Activated T-helper 17 cell treated with anti-CD3 and anti-CD28 coated beads, Interleukin-2, amount 50 U/mL, for 72 hours (primary cell): ENCODE measurements at regions not wholly inside any gene's neighbourhood (a gene's known extent, or its start where the extent isn't known, plus 50 kb on each side); places are given as distances from the start of the nearest gene placed in this dataset.

Experiments used
- ATAC-seq: fragments of 150-1000 bp; cut with Tn5 transposase; replicated peaks from 2 replicates; pipeline ENCODE4 v1.10.0; 2021; ENCODE audit warnings: mild to moderate bottlenecking, moderate library complexity
- H3K27ac Mint-ChIP-seq: one replicate; pipeline ENCODE4 v1.8.0; 2022; ENCODE audit warnings: mixed read lengths
- H3K27me3 Mint-ChIP-seq: one replicate; pipeline ENCODE4 v1.8.0; 2022; ENCODE audit warnings: mixed read lengths
- H3K36me3 Mint-ChIP-seq: one replicate; pipeline ENCODE4 v1.8.0; 2022; ENCODE audit warnings: low read depth, mild to moderate bottlenecking, mixed read lengths
- H3K4me1 Mint-ChIP-seq: one replicate; pipeline ENCODE4 v1.8.0; 2022; ENCODE audit warnings: mixed read lengths
- H3K4me3 Mint-ChIP-seq: one replicate; pipeline ENCODE4 v1.8.0; 2022; ENCODE audit warnings: mild to moderate bottlenecking, mixed read lengths
- H3K9me3 Mint-ChIP-seq: one replicate; pipeline ENCODE4 v1.8.0; 2022; ENCODE audit warnings: mixed read lengths

- no peak for ATAC-seq
- Mint-ChIP-seq H3K27ac (no peak overlapping the region), H3K4me3 (no peak overlapping the region), H3K36me3 (no peaks in the 10 kb centered on the region), H3K27me3 (peaks cover 32% of the 10 kb centered on the region), H3K9me3 (no peaks in the 10 kb centered on the region), H3K4me1 (no peaks in the 10 kb centered on the region)
Observed at GRCh38 chr6:71179249-71179885, 109.2 kb upstream of the OGFRL1 start.

GRCh38 chr6:71181565-71181964, 107.0 kb upstream of the OGFRL1 start:
- H3K4me1 Mint-ChIP-seq = no peaks in the 10 kb centered on the region
- H3K4me3 Mint-ChIP-seq = no peak overlapping the region
- no peak overlapping the region for H3K27ac Mint-ChIP-seq
- H3K36me3 Mint-ChIP-seq = no peaks in the 10 kb centered on the region
- no peak for ATAC-seq
- no peaks in the 10 kb centered on the region for H3K9me3 Mint-ChIP-seq
- peaks cover 32% of the 10 kb centered on the region for H3K27me3 Mint-ChIP-seq

GRCh38 chr6:71187141-71187540, 101.5 kb upstream of the OGFRL1 start:
- Mint-ChIP-seq H3K4me1 (no peaks in the 10 kb centered on the region), H3K36me3 (no peaks in the 10 kb centered on the region), H3K9me3 (no peaks in the 10 kb centered on the region), H3K27me3 (peaks cover 13% of the 10 kb centered on the region), H3K27ac (no peak overlapping the region), H3K4me3 (no peak overlapping the region)
- no peak for ATAC-seq

GRCh38 chr6:71190809-71191208, 97.8 kb upstream of the OGFRL1 start:
- Mint-ChIP-seq H3K4me1 (no peaks in the 10 kb centered on the region), H3K36me3 (no peaks in the 10 kb centered on the region), H3K9me3 (no peaks in the 10 kb centered on the region), H3K4me3 (no peak overlapping the region), H3K27ac (no peak overlapping the region), H3K27me3 (no peaks in the 10 kb centered on the region)
- ATAC-seq = no peak

GRCh38 chr6:71194724-71195123, 93.9 kb upstream of the OGFRL1 start:
- Mint-ChIP-seq H3K27ac (no peak overlapping the region), H3K9me3 (no peaks in the 10 kb centered on the region), H3K36me3 (no peaks in the 10 kb centered on the region), H3K4me1 (no peaks in the 10 kb centered on the region), H3K4me3 (no peak overlapping the region), H3K27me3 (peaks cover 4% of the 10 kb centered on the region)
- ATAC-seq = no peak

GRCh38 chr6:71197267-71197666, 91.3 kb upstream of the OGFRL1 start:
- Mint-ChIP-seq H3K4me3 (no peak overlapping the region), H3K9me3 (no peaks in the 10 kb centered on the region), H3K27ac (no peak overlapping the region), H3K27me3 (peaks cover 4% of the 10 kb centered on the region), H3K4me1 (no peaks in the 10 kb centered on the region), H3K36me3 (no peaks in the 10 kb centered on the region)
- no peak for ATAC-seq

GRCh38 chr6:71197780-71198179, 90.8 kb upstream of the OGFRL1 start:
- no peak for ATAC-seq
- no peak overlapping the region for H3K27ac Mint-ChIP-seq
- H3K36me3 Mint-ChIP-seq = no peaks in the 10 kb centered on the region
- no peaks in the 10 kb centered on the region for H3K9me3 Mint-ChIP-seq
- H3K27me3 Mint-ChIP-seq = peaks cover 4% of the 10 kb centered on the region
- H3K4me3 Mint-ChIP-seq = no peak overlapping the region
- H3K4me1 Mint-ChIP-seq = no peaks in the 10 kb centered on the region

GRCh38 chr6:71198908-71199307, 89.7 kb upstream of the OGFRL1 start:
- Mint-ChIP-seq H3K36me3 (no peaks in the 10 kb centered on the region), H3K4me1 (no peaks in the 10 kb centered on the region), H3K27me3 (peaks cover 7% of the 10 kb centered on the region), H3K9me3 (no peaks in the 10 kb centered on the region), H3K27ac (no peak overlapping the region), H3K4me3 (no peak overlapping the region)
- ATAC-seq = no peak

GRCh38 chr6:71199736-71200135, 88.9 kb upstream of the OGFRL1 start:
- Mint-ChIP-seq H3K27ac (no peak overlapping the region), H3K36me3 (no peaks in the 10 kb centered on the region), H3K4me3 (no peak overlapping the region), H3K27me3 (peaks cover 8% of the 10 kb centered on the region), H3K4me1 (no peaks in the 10 kb centered on the region), H3K9me3 (no peaks in the 10 kb centered on the region)
- ATAC-seq = no peak

GRCh38 chr6:71203206-71203605, 85.4 kb upstream of the OGFRL1 start:
- H3K36me3 Mint-ChIP-seq = no peaks in the 10 kb centered on the region
- ATAC-seq = no peak
- H3K4me3 Mint-ChIP-seq = no peak overlapping the region
- no peak overlapping the region for H3K27ac Mint-ChIP-seq
- H3K4me1 Mint-ChIP-seq = no peaks in the 10 kb centered on the region
- no peaks in the 10 kb centered on the region for H3K9me3 Mint-ChIP-seq
- peaks cover 8% of the 10 kb centered on the region for H3K27me3 Mint-ChIP-seq

- Mint-ChIP-seq H3K4me3 (no peak overlapping the region), H3K4me1 (no peaks in the 10 kb centered on the region), H3K9me3 (no peaks in the 10 kb centered on the region), H3K27me3 (peaks cover 4% of the 10 kb centered on the region), H3K36me3 (no peaks in the 10 kb centered on the region), H3K27ac (no peak overlapping the region)
- ATAC-seq = no peak
Observed at GRCh38 chr6:71204741-71205140, 83.9 kb upstream of the OGFRL1 start.

- Mint-ChIP-seq H3K4me1 (no peaks in the 10 kb centered on the region), H3K27me3 (peaks cover 4% of the 10 kb centered on the region), H3K27ac (no peak overlapping the region), H3K4me3 (no peak overlapping the region), H3K9me3 (no peaks in the 10 kb centered on the region), H3K36me3 (no peaks in the 10 kb centered on the region)
- ATAC-seq = no peak
Observed at GRCh38 chr6:71205336-71205956, 83.2 kb upstream of the OGFRL1 start.

- no peaks in the 10 kb centered on the region for H3K9me3 Mint-ChIP-seq
- no peaks in the 10 kb centered on the region for H3K4me1 Mint-ChIP-seq
- H3K36me3 Mint-ChIP-seq = no peaks in the 10 kb centered on the region
- peaks cover 4% of the 10 kb centered on the region for H3K27me3 Mint-ChIP-seq
- no peak overlapping the region for H3K4me3 Mint-ChIP-seq
- H3K27ac Mint-ChIP-seq = no peak overlapping the region
- ATAC-seq = no peak
Observed at GRCh38 chr6:71206089-71206488, 82.5 kb upstream of the OGFRL1 start.

- H3K9me3 Mint-ChIP-seq = no peaks in the 10 kb centered on the region
- H3K4me3 Mint-ChIP-seq = no peak overlapping the region
- ATAC-seq = no peak
- no peaks in the 10 kb centered on the region for H3K4me1 Mint-ChIP-seq
- no peaks in the 10 kb centered on the region for H3K36me3 Mint-ChIP-seq
- no peak overlapping the region for H3K27ac Mint-ChIP-seq
- peaks cover 6% of the 10 kb centered on the region for H3K27me3 Mint-ChIP-seq
Observed at GRCh38 chr6:71209206-71209605, 79.4 kb upstream of the OGFRL1 start.

GRCh38 chr6:71209626-71210025, 79.0 kb upstream of the OGFRL1 start:
- ATAC-seq = no peak

More at GRCh38 chr6:71209626-71210025, 79.0 kb upstream of the OGFRL1 start:
- Mint-ChIP-seq H3K4me1 (no peaks in the 10 kb centered on the region), H3K36me3 (no peaks in the 10 kb centered on the region), H3K27me3 (peaks cover 6% of the 10 kb centered on the region), H3K9me3 (no peaks in the 10 kb centered on the region), H3K27ac (no peak overlapping the region), H3K4me3 (no peak overlapping the region)
